Lung microvascular endothelial cell (primary cell): ENCODE measurements at regions not wholly inside any gene's neighbourhood (a gene's known extent, or its start where the extent isn't known, plus 50 kb on each side); places are given as distances from the start of the nearest gene placed in this dataset.
A peak's percentile ranks its signal among the peaks of the same experiment; 100 is the strongest.
"Not testable (repeated sequence)": the region's sequence is repeated elsewhere in the genome, so short reads cannot be mapped to it uniquely, and the experiment has no call there.

ENCODE experiments used
- DNase-seq, 2 donors: peaks; one replicate each; pipeline versions ENCODE4 v3.0.0 to v3.0.0-alpha.2; 2010; ENCODE audit warnings: low read depth in 2 of 2

- DNase-seq, result no peak
Observed at GRCh38 chr4:114249561-114249960, 270.1 kb upstream of the ARSJ start.

- DNase-seq, result no peak
Observed at GRCh38 chr4:114249976-114250375, 270.5 kb upstream of the ARSJ start.

- DNase-seq, result no peak
Observed at GRCh38 chr4:114250439-114250891, 271.0 kb upstream of the ARSJ start.

GRCh38 chr4:114251020-114251419 lies 271.6 kb upstream of the ARSJ start:
- no peak for DNase-seq

- no peak for DNase-seq
Observed at GRCh38 chr4:114252499-114252898, 273.1 kb upstream of the ARSJ start.

GRCh38 chr4:114257501-114257900 lies 278.1 kb upstream of the ARSJ start:
- no peak for DNase-seq

GRCh38 chr4:114262421-114262820 lies 283.0 kb upstream of the ARSJ start:
- DNase-seq, result not testable (repeated sequence)

- peak; percentile 3 to 50 for DNase-seq
Observed at GRCh38 chr4:114263233-114263632, 283.8 kb upstream of the ARSJ start.

- no peak for DNase-seq
Observed at GRCh38 chr4:114264452-114264851, 285.0 kb upstream of the ARSJ start.

GRCh38 chr4:114264877-114265291 lies 285.4 kb upstream of the ARSJ start:
- DNase-seq, result no peak

GRCh38 chr4:114265342-114265741 lies 285.9 kb upstream of the ARSJ start:
- DNase-seq, result no peak

GRCh38 chr4:114267976-114268375 lies 288.5 kb upstream of the ARSJ start:
- DNase-seq, result no peak

GRCh38 chr4:114271031-114271430 lies 291.6 kb upstream of the ARSJ start:
- DNase-seq, result peak in 1 of 2 donors; percentile 39

- peak in 1 of 2 donors; percentile 97 for DNase-seq
Observed at GRCh38 chr4:114272226-114272625, 292.8 kb upstream of the ARSJ start.

- DNase-seq, result no peak
Observed at GRCh38 chr4:114273238-114273637, 293.8 kb upstream of the ARSJ start.

- no peak for DNase-seq
Observed at GRCh38 chr4:114277690-114278089, 298.2 kb upstream of the ARSJ start.

GRCh38 chr4:114279066-114279465 lies 299.6 kb upstream of the ARSJ start:
- no peak for DNase-seq

- no peak for DNase-seq
Observed at GRCh38 chr4:114279711-114280110, 300.3 kb upstream of the ARSJ start.

- no peak for DNase-seq
Observed at GRCh38 chr4:114280645-114281044, 301.2 kb upstream of the ARSJ start.

GRCh38 chr4:114281164-114281960 lies 301.9 kb upstream of the ARSJ start:
- peak in 1 of 2 donors; percentile 17 for DNase-seq

- DNase-seq, result no peak
Observed at GRCh38 chr4:114282937-114283336, 303.5 kb upstream of the ARSJ start.

GRCh38 chr4:114284629-114285028 lies 305.2 kb upstream of the ARSJ start:
- no peak for DNase-seq

- DNase-seq, result no peak
Observed at GRCh38 chr4:114286262-114286810, 306.9 kb upstream of the ARSJ start.
